Rectal smooth muscle tissue (tissue), 1 donor: ENCODE measurements at regions not wholly inside any gene's neighbourhood (a gene's known extent, or its start where the extent isn't known, plus 50 kb on each side); places are given as distances from the start of the nearest gene placed in this dataset.

Source experiments
- H3K27ac ChIP-seq: one replicate; pipeline ENCODE4 v1.7.0; 2013; ENCODE audit warnings: low read depth, low read length, inconsistent platforms
- H3K27me3 ChIP-seq: one replicate; pipeline ENCODE4 v1.7.0; 2013; ENCODE audit warnings: low read length; ENCODE audit not compliant: control insufficient read depth, insufficient read depth
- H3K36me3 ChIP-seq: one replicate; pipeline ENCODE4 v1.7.0; 2013; ENCODE audit warnings: low read length; ENCODE audit not compliant: control insufficient read depth, insufficient read depth
- H3K4me1 ChIP-seq: one replicate; pipeline ENCODE4 v1.7.0; 2013; ENCODE audit warnings: low read length; ENCODE audit not compliant: control insufficient read depth, insufficient read depth
- H3K4me3 ChIP-seq: one replicate; pipeline ENCODE4 v1.7.0; 2013; ENCODE audit warnings: low read length
- H3K9ac ChIP-seq: one replicate; pipeline ENCODE4 v1.7.0; 2013; ENCODE audit warnings: low read length

DNA sequence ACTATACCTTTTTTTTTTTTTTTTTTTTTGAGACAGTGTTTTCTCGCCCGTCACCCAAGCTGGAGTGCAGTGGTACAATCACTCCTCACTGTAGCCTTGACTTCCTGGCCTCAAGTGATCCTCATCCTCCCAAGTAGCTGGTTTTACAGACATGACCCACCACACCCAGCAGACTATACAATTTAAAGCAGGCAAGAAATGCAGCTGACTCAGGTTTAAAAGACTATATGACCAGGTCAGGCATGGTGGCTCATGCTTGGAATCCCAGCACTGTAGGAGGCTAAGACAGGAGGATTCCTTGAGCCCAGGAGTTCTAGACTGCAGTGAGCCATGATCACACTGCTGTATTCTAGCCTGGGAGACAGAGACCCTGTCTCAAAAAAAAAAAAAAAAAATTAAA, 89.5 kb upstream of the AUTS2 start:
- Histone ChIP-seq H3K27me3 (no peaks in the 10 kb centered on the region), H3K27ac (no peak overlapping the region), H3K4me3 (no peak overlapping the region), H3K36me3 (no peaks in the 10 kb centered on the region), H3K4me1 (no peaks in the 10 kb centered on the region), H3K9ac (no peak overlapping the region)

DNA sequence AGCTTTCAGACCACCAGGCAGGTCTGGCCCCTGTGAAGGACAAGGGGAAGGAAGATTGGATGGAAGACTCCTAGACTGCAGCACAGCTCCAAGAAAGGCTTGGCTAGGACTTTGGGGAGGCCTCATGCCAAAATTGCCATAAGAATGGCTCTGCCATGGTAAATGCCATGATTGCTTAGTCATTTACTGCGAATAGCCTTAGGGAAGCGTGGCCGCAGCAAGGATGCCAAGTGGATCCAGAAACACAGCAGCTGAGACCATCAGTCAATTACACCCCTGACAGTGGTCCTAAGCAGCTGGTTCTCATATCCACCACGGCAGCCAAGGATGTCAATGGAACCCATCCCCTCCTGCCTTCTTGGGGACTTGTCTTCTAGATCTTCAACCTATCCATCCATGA, 88.2 kb upstream of the AUTS2 start:
- Histone ChIP-seq H3K27me3 (no peaks in the 10 kb centered on the region), H3K36me3 (no peaks in the 10 kb centered on the region), H3K4me1 (no peaks in the 10 kb centered on the region), H3K9ac (no peak overlapping the region), H3K4me3 (no peak overlapping the region), H3K27ac (no peak overlapping the region)

GRCh38 chr7:69515495-69516212, 82.6 kb upstream of the AUTS2 start:
- no peak overlapping the region for H3K9ac ChIP-seq
- H3K27me3 ChIP-seq = no peaks in the 10 kb centered on the region
- no peak overlapping the region for H3K27ac ChIP-seq
- no peak overlapping the region for H3K4me3 ChIP-seq
- H3K4me1 ChIP-seq = no peaks in the 10 kb centered on the region
- H3K36me3 ChIP-seq = no peaks in the 10 kb centered on the region

DNA sequence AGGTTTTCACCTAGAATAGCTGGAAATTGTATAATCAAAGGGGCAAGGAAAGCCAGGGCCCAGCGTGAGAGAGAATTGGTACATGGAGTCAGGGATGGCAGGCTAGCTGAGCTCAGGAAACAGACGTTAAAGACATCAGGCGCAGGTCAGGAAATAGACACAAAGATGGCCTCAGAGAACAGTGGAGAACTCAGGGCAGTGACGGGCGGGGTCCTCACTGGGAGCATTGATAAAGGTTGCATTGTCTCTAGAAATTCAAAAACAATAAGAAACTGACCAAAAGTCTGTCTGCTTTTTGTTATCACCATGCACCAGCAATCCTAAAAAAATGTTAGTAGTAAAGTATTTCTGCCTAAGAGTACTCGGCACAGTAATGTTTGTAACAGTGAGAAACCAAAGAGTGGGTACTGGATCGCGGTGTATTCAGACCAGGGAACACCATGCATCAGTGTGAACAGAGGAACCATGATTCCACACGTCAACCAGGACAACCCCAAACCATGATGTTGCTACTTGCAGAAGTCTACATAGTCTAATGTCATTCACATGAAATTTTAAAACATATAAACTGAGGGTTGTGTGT, 81.9 kb upstream of the AUTS2 start:
- no peak overlapping the region for H3K27ac ChIP-seq
- no peak overlapping the region for H3K9ac ChIP-seq
- no peaks in the 10 kb centered on the region for H3K4me1 ChIP-seq
- H3K27me3 ChIP-seq = no peaks in the 10 kb centered on the region
- H3K36me3 ChIP-seq = no peaks in the 10 kb centered on the region
- no peak overlapping the region for H3K4me3 ChIP-seq

- H3K4me1 ChIP-seq = no peaks in the 10 kb centered on the region
- H3K27ac ChIP-seq = no peak overlapping the region
- no peaks in the 10 kb centered on the region for H3K36me3 ChIP-seq
- H3K9ac ChIP-seq = no peak overlapping the region
- no peaks in the 10 kb centered on the region for H3K27me3 ChIP-seq
- no peak overlapping the region for H3K4me3 ChIP-seq
Observed at GRCh38 chr7:69517985-69518704, 80.1 kb upstream of the AUTS2 start.

DNA sequence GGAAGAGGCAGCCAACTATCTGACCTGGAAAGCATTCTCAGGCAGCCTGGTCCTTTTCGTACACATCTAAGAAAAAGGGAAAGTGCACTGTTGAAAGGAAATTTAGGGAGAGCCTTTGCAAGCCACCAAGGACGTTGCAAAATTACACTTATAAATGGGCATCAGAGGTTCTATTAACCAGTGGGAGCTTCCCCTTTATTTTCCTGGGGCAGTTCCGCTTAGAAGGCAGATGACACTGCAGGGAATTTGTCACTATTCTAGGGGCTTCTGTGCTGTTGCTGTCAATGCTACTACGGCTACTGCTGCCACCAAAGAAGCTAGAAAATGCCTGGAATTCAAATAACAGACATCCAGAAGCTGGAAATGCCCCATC, 79.6 kb upstream of the AUTS2 start:
- Histone ChIP-seq H3K27ac (no peak overlapping the region), H3K4me3 (no peak overlapping the region), H3K9ac (no peak overlapping the region), H3K27me3 (no peaks in the 10 kb centered on the region), H3K36me3 (no peaks in the 10 kb centered on the region), H3K4me1 (no peaks in the 10 kb centered on the region)

DNA sequence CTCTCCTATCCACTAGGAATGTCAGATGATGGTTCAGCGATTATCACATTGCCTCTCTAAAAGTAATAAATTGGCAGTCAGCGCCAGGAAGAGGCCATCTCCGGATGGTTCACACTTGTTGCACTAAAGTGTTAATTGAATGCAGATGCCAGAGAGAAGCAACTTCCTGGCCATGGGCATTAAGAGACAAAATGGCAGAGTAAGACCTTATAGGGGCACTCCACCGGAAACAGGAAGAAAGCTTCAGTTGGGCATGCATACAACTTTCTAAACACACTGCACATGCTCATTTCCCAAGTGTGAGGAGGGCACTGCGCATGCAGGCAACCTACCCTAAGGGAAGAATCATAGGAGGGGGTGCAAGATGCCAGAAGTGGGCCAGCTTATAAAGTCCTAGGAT, 71.7 kb upstream of the AUTS2 start:
- Histone ChIP-seq H3K27ac (no peak overlapping the region), H3K4me1 (no peaks in the 10 kb centered on the region), H3K4me3 (no peak overlapping the region), H3K27me3 (no peaks in the 10 kb centered on the region), H3K36me3 (no peaks in the 10 kb centered on the region), H3K9ac (no peak overlapping the region)

- Histone ChIP-seq H3K9ac (no peak overlapping the region), H3K4me1 (no peaks in the 10 kb centered on the region), H3K36me3 (no peaks in the 10 kb centered on the region), H3K27ac (no peak overlapping the region), H3K4me3 (no peak overlapping the region), H3K27me3 (no peaks in the 10 kb centered on the region)
Observed at GRCh38 chr7:69527706-69528105, 70.6 kb upstream of the AUTS2 start.

DNA sequence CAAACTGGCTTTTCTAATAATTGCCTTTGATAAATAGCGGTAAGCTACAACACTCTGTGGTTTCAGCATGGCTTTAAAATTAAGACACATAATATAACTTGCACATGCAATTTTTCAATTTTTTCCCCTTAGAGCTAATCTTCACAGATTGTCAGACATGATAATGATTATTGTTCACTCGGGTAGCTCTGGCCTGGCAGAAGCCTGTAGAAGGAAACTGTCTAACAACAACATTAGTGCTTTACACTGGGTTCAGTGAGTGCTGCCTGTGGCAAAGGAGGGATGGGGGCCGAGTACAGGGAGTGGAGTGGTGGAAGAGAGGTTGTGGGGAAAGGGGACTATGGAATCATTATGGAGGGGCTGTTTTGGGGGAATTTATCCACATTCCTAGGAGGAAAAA, 67.2 kb upstream of the AUTS2 start:
- no peak overlapping the region for H3K9ac ChIP-seq
- no peak overlapping the region for H3K27ac ChIP-seq
- H3K4me3 ChIP-seq = no peak overlapping the region
- no peaks in the 10 kb centered on the region for H3K36me3 ChIP-seq
- H3K4me1 ChIP-seq = no peaks in the 10 kb centered on the region
- H3K27me3 ChIP-seq = peaks cover 1% of the 10 kb centered on the region

DNA sequence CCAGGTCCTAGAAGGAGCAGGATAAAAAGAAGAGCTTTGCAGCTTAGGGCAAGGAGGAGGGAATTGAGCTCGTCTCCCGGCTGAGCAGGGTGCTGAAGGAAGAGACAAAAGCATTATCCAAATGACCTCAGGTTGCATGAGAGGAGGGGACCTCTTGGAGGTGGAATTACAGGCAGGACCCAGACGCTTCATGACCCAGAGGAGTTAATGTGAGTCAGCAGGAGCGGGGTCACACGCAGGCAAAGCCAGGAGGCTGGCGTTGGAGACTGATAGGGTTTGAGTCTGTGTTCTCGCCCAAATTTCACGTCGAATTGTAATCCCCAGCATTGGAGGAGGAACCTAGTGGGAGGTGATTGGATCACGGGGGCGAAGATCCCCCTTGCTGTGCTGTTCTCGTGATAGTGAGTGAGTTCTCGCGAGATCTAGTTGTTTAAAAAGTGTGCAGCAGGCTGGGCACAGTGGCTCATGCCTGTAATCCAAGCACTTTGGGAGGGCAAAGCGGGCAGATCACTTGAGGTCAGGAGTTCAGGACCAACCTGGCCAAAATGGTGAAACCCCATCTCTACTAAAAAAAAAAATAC, 63.7 kb upstream of the AUTS2 start:
- H3K4me3 ChIP-seq = no peak overlapping the region
- H3K9ac ChIP-seq = no peak overlapping the region
- no peaks in the 10 kb centered on the region for H3K4me1 ChIP-seq
- no peaks in the 10 kb centered on the region for H3K36me3 ChIP-seq
- peaks cover 1% of the 10 kb centered on the region for H3K27me3 ChIP-seq
- H3K27ac ChIP-seq = no peak overlapping the region

- H3K4me1 ChIP-seq = no peaks in the 10 kb centered on the region
- H3K27ac ChIP-seq = no peak overlapping the region
- no peak overlapping the region for H3K4me3 ChIP-seq
- H3K36me3 ChIP-seq = no peaks in the 10 kb centered on the region
- H3K27me3 ChIP-seq = peaks cover 1% of the 10 kb centered on the region
- H3K9ac ChIP-seq = no peak overlapping the region
Observed at GRCh38 chr7:69537691-69538090, 60.6 kb upstream of the AUTS2 start.

DNA sequence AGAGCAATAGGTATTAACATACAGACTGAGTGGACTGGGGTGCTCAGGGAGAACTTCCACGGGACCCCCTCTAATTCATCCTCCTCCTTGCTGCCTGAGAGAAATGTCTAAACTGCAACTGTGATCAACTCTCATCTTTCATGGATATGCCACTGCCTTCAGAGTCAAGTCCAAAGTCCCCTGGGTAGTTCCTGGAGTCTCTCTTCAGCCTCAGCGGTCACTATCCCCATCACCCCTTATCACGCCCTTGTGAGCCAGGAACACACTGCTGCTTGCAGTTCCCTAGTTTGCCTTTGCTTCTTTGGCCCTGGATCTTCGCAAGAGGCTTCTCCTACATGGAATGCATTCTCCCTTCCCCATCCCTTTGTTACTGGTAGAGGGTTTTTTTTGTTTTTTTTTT, 58.7 kb upstream of the AUTS2 start:
- Histone ChIP-seq H3K36me3 (no peaks in the 10 kb centered on the region), H3K9ac (no peak overlapping the region), H3K27me3 (peaks cover 1% of the 10 kb centered on the region), H3K27ac (no peak overlapping the region), H3K4me1 (no peaks in the 10 kb centered on the region), H3K4me3 (no peak overlapping the region)
